AG04449 (cell line): ENCODE measurements at regions not wholly inside any gene's neighbourhood (a gene's known extent, or its start where the extent isn't known, plus 50 kb on each side); places are given as distances from the start of the nearest gene placed in this dataset.

Experiments
- CTCF ChIA-PET: fragments of 350-600 bp; formaldehyde crosslinking; extraction: SDS; loops from one replicate; lab custom pipeline; 2021; ENCODE audit warnings: antibody characterized with exemption; lab: Yijun Ruan, JAX
- POLR2A ChIA-PET: fragments of 400-600, 350-600 bp; formaldehyde crosslinking; extraction: SDS; loops from one replicate; lab custom pipeline; 2020; ENCODE audit warnings: antibody characterized with exemption, inconsistent platforms; lab: Yijun Ruan, JAX
- DNase-seq: peaks from one replicate; pipeline ENCODE4 v3.0.0-alpha.2; 2010; ENCODE audit warnings: low read depth, low spot score
- H3K4me3 ChIP-seq: 2 replicates; pipeline ENCODE4 v1.5.1; 2011; ENCODE audit warnings: low read depth, mild to moderate bottlenecking, control low read depth, low read length
- CTCF ChIP-seq: IDR thresholded peaks from one replicate; pipeline ENCODE4 v1.5.1; 2011; ENCODE audit warnings: mild to moderate bottlenecking, moderate library complexity, low read length, control low read depth, inconsistent platforms; ENCODE audit not compliant: insufficient read depth; ENCODE audit errors: missing control alignments

GRCh38 chr22:49355211-49355920 lies 472.3 kb downstream of the BRD1 start:
- TF ChIP-seq CTCF, result no peak
- DNase-seq, result no peak
- CTCF ChIA-PET, result no interaction called here
- POLR2A ChIA-PET, result no interaction called here
- no peak overlapping the region for H3K4me3 ChIP-seq

- no peak for DNase-seq
- no peak overlapping the region for H3K4me3 ChIP-seq
- CTCF ChIA-PET, result no interaction called here
- POLR2A ChIA-PET, result no interaction called here
- TF ChIP-seq CTCF, result no peak
Measured at GRCh38 chr22:49354516-49355210, 473.0 kb downstream of the BRD1 start.

- ChIA-PET POLR2A (no interaction called here), CTCF (no interaction called here)
- no peak overlapping the region for H3K4me3 ChIP-seq
- no peak for TF ChIP-seq CTCF
- DNase-seq, result no peak
Measured at GRCh38 chr22:49353235-49353634, 474.4 kb downstream of the BRD1 start.

- no peak overlapping the region for H3K4me3 ChIP-seq
- no peak for TF ChIP-seq CTCF
- CTCF ChIA-PET, result no interaction called here
- POLR2A ChIA-PET, result no interaction called here
- no peak for DNase-seq
Measured at GRCh38 chr22:49352361-49353169, 475.1 kb downstream of the BRD1 start.

- ChIA-PET POLR2A (no interaction called here), CTCF (no interaction called here)
- TF ChIP-seq CTCF, result no peak
- DNase-seq, result no peak
- no peak overlapping the region for H3K4me3 ChIP-seq
Measured at GRCh38 chr22:49351761-49352227, 475.9 kb downstream of the BRD1 start.
